HFF-Myc (cell line): ENCODE measurements at regions not wholly inside any gene's neighbourhood (a gene's known extent, or its start where the extent isn't known, plus 50 kb on each side); places are given as distances from the start of the nearest gene placed in this dataset.
"Not testable (repeated sequence)": the region's sequence is repeated elsewhere in the genome, so short reads cannot be mapped to it uniquely, and the experiment has no call there.

Experiments
- DNase-seq: peaks from one replicate; pipeline ENCODE4 v3.0.0-alpha.2; 2011; ENCODE audit warnings: low read depth; ENCODE audit errors: extremely low read depth
- H3K4me3 ChIP-seq: replicated peaks from 2 replicates; pipeline ENCODE4 v1.5.1; 2011; ENCODE audit warnings: low read depth, mild to moderate bottlenecking, control low read depth, low read length
- CTCF ChIP-seq: IDR thresholded peaks from 2 replicates; pipeline ENCODE4 v1.5.1; 2012; ENCODE audit warnings: mild to moderate bottlenecking, low read depth, low read length, control low read depth; ENCODE audit errors: missing control alignments

GRCh38 chr3:95725770-95726169 is 1088.6 kb upstream of the EPHA6 start:
- no peak for DNase-seq
- no peak overlapping the region for H3K4me3 ChIP-seq
- no peak for TF ChIP-seq CTCF

- no peak overlapping the region for H3K4me3 ChIP-seq
- no peak for TF ChIP-seq CTCF
- DNase-seq: no peak
These were observed 1082.6 kb upstream of the EPHA6 start for GRCh38 chr3:95731753-95732152.

- no peak overlapping the region for H3K4me3 ChIP-seq
- no peak for TF ChIP-seq CTCF
- no peak for DNase-seq
These were observed 1081.1 kb upstream of the EPHA6 start for GRCh38 chr3:95733336-95733735.

GRCh38 chr3:95738045-95738444 is 1076.3 kb upstream of the EPHA6 start:
- no peak overlapping the region for H3K4me3 ChIP-seq
- DNase-seq: no peak
- TF ChIP-seq CTCF: no peak

GRCh38 chr3:95744896-95745295 is 1069.5 kb upstream of the EPHA6 start:
- not testable (repeated sequence) for DNase-seq, H3K4me3 ChIP-seq

GRCh38 chr3:95750097-95750496 is 1064.3 kb upstream of the EPHA6 start:
- DNase-seq: no peak
- no peak overlapping the region for H3K4me3 ChIP-seq
- TF ChIP-seq CTCF: no peak

- H3K4me3 ChIP-seq: no peak overlapping the region
- no peak for DNase-seq
- no peak for TF ChIP-seq CTCF
These were observed 1062.9 kb upstream of the EPHA6 start for GRCh38 chr3:95751509-95751908.

- H3K4me3 ChIP-seq: no peak overlapping the region
- DNase-seq: no peak
- TF ChIP-seq CTCF: no peak
These were observed 1062.2 kb upstream of the EPHA6 start for GRCh38 chr3:95752199-95752598.
